GM18951 (cell line): ENCODE measurements at regions not wholly inside any gene's neighbourhood (a gene's known extent, or its start where the extent isn't known, plus 50 kb on each side); places are given as distances from the start of the nearest gene placed in this dataset.

ENCODE experiments used
- POLR2A ChIP-seq: IDR thresholded peaks from 4 replicates; pipeline ENCODE4 v1.6.1; 2011; ENCODE audit warnings: mild to moderate bottlenecking; ENCODE audit not compliant: insufficient read length, insufficient read depth; ENCODE audit errors: extremely low read depth
- in situ Hi-C: fragments of 300-500 bp; cut with MboI; formaldehyde crosslinking; loops from one replicate; pipeline ENCODE4 v1.12.0; 2022; ENCODE audit warnings: low sequenced_read_pairs, mixed read lengths, inconsistent platforms; ENCODE audit not compliant: unreplicated experiment

DNA sequence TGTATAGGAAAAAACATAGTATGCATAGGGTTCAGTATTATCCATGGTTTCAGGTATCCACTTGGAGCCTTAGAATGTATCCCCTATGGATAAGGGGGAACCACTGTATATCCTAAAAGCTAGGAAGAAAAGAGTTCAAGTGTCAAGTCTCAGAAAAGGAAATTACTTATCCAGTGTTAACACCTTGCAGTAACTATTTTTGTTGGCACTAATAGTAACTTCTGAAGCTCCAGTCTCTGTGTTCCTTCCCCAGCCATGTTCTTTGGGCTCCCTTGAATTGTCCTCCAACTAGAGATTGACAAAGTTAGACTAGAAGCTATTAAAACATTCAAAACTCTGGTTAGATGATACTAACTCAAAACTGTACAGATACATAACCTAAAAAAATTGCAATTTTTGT lies 370.8 kb downstream of the NFIB start:
- in situ Hi-C loops, result no loop called here
- no peak for TF ChIP-seq POLR2A

DNA sequence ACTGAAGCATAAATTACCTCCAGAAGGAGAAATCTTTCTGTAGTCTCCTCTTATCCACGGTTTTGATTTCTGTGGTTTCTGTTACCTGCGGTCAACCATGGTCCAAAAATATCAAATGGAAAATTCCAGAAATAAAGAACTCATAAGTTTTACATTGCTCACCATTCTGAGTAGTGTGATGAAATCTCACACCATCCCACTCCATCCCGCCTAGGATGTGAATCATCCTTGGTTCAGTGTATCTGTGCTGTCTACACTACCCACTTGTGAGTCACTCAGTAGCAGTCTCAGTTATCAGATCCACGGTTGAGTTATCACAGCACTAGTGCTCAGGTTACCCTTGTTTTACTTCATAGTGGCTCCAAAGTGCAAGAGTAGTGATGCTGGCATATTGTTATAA lies 371.2 kb downstream of the NFIB start:
- TF ChIP-seq POLR2A, result no peak
- in situ Hi-C loops, result no loop called here

DNA sequence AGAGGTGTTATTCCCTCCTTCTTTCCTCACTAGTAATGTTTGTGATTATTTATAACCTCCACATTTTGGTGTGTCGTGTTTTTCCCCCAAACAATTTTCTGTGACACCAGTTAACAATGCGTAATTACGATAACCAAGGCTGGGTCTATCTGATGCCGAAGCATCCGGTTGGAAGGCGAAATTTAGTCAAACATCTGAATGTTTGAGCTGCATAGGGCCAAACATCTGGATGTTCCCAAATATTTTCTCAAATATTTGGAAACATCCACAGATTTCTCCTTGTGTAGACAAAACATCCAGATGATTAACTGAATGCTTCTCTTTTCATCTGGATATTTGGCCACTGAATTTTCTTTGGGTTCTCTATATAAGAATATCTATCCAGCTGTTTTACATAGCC lies 371.7 kb downstream of the NFIB start:
- in situ Hi-C loops, result no loop called here
- TF ChIP-seq POLR2A, result no peak

DNA sequence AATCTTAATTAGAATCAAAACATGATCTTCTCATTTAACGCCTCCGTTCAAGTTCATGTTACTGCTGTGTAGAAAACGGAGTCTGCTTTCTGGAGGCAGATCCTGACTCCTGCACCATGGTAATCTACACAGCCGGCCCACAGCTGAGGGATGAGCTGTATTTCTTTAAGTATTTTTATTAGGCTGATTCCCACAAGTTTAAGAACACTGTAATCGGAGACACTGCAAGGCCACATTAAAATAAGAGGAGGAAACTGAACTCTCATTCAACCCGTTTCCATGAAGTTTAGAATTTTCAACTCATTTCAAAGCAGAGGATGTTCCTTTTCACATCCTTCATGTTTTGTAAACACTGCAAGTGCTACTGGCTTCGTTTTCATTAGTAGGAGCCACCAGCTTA lies 372.2 kb downstream of the NFIB start:
- in situ Hi-C loops, result no loop called here
- TF ChIP-seq POLR2A, result no peak

DNA sequence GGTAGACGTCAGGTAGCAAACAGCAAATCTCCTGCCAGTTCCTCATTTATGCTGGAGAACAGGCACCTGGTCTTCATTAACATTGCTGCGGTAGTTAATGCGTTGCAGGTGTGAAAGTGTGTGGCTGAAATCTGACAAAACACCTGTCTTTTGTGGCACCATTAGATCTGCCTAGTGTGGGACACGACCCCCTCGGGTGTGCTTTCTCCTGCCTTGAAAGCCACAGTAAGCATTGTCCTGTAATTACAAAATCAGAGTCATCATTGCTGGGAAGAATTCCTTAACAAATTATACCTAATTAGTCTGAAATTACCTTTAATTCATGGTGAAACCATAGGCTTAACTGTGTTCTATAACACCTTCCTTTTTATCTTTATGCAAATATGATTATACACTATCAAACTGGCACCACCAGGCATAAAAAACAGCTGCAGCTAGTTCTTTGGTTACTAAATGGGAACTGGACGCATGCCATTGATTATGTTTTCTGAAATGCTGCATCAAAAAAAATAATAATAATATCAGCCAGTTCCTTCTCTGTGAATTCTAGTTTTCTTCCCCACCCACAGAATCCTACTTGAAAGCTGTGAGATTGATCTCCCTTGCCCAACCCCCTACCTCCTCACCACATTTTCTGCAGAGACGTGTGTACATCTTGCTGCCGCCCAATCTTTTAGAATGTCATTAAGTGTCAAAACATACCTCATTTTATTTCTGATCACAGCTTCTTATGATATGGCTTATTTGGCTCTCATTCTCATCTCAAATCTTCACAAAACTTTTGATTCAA lies 374.0 kb downstream of the NFIB start:
- in situ Hi-C loops, result no loop called here
- no peak for TF ChIP-seq POLR2A

DNA sequence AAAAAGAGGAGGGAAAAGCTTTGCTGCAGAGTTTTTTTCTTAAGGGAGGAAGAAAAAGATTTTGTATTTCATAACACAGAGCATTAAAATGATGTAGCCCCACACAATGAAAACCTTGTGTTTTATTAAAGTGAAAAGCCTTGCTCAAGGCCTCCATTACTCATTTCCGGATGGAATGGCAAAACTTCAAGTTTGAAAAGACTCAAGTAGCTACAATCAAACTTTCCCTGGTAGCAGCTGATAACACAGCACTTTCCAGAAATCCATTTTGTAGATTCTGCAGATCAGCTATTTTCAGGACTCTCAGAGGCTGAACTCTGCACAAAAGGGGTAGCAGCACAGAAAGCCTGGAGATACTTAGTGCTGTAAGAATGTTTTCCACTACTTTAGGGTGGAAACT lies 374.8 kb downstream of the NFIB start:
- TF ChIP-seq POLR2A, result no peak
- in situ Hi-C loops, result no loop called here

DNA sequence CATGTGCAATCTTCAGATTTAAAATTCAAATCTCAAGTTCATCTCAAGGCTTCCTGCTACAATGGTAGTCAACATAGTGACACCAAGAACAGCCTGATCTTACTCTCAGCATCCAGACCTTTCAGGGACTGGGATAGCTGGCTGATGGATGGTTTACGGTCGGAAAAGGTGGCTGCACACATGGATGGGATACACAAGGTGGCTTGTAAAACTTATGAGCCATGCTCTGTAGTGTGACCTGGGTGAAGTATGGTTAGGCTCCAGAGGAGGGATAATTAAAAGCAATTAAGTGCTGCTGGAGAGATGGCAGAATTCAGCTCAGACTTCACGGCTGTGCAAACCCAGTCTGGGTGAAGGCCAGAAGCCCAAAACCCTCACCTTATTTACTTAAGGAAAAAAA lies 379.5 kb downstream of the NFIB start:
- TF ChIP-seq POLR2A, result no peak
- in situ Hi-C loops, result no loop called here

DNA sequence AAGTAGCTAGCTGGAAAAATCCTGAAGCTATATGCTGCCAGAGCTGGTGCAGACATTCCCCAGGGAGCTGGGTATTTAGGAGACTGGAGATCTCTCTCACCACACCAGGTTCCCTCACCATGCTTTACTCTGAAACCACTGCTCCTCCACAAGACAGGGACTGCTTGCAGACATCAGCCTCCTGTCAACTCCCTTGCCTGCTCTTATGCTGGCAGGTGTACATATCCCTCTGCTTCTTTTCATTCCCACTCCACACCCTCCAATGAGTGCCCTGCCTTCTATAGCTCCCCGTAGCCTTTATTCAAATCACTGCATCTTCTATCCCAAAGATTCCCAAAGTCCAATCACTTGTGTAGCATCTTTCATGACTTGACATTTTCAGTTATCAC lies 380.7 kb downstream of the NFIB start:
- in situ Hi-C loops, result no loop called here
- TF ChIP-seq POLR2A, result no peak

DNA sequence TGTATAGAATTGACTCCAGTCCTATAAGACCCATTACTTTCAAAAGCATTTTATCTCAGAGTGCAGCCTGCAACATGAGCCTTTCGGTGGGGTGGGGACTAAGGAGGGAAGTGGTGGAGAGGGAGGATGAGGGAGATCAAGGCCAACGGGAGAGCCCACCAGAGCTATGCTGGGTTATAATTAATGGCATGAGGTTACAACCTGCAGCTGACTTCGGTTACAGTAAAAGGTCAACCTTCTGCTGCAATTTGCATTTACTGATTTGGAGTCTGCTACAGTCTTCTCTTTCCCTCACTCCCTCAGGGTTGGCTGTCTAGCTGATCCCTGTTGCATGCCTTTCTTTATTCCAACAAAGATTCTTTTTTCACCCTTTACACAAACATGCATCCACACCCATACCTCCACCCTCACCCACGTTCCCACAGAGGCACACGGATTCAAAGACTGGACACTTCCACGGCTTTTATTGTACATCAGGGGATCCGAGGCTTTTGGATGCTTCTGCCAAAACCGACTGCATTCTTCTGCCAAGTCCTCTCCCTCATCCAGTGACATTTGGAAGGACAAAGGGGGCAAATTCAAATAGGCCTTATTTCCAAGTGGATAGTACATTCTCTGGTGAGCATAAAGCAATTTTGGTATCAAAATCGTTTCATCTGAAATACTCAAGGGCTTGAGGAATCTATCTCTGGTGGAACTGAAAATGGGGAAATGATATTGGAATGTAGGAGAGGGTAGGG lies 381.2 kb downstream of the NFIB start:
- in situ Hi-C loops, result no loop called here

DNA sequence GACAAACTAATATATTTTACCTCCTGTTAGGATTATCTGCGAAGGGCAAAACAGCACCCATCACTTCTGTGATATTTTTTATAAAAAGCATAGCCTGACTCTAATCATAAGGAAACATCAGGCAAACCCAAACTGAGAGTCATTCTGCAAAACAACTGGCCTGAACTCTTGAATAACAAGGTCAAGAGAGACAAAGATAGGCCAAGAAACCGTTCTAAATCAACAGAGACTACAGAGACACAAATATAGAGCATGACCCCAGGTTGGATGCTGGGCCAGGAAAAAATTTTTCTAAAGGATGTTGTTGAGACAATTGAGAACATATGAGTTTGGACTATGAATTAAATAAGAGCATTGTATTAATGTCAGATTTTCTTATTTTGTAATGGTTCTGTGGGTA lies 384.9 kb downstream of the NFIB start:
- no peak for TF ChIP-seq POLR2A
- in situ Hi-C loops, result no loop called here

More for the DNA sequence above, 381.2 kb downstream of the NFIB start:
- TF ChIP-seq POLR2A, result no peak

DNA sequence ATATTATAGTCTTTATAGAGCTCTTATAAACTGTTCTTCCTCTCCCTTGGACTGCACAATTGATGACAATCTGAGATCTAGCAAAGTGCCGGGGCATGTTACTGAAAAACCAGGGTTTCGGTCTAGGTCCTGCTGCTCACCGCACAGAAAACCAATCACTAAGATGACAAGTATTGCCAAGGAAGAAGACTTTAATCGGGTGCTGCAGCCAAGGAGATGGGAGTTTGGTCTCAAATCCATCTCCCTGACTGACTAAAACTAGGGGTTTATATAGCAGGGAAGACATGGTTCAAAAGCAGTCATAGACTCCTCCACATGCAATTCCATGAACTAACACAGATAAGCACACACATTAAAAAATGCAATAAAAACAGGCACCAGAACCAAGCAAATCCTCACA lies 390.6 kb downstream of the NFIB start:
- in situ Hi-C loops, result no loop called here
- TF ChIP-seq POLR2A, result no peak

DNA sequence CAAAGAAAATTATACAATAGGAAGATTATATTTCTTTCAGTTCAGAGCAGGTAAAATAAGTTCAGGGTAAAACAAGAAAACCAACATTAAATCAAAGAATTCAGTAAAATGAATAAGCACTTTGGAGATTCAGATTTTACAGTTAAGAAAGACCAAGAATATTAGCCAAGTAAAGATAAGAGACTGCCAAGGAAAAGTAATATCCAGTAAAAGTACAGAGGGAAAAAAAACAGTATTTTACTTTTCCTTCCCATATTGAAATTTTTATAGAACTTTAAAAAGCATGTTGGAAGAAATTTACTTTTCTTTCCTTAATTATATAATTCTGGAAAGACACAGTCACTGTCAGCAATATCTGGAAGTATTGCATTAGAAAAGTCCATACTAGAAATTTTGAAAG lies 393.4 kb downstream of the NFIB start:
- no peak for TF ChIP-seq POLR2A
- in situ Hi-C loops, result no loop called here

DNA sequence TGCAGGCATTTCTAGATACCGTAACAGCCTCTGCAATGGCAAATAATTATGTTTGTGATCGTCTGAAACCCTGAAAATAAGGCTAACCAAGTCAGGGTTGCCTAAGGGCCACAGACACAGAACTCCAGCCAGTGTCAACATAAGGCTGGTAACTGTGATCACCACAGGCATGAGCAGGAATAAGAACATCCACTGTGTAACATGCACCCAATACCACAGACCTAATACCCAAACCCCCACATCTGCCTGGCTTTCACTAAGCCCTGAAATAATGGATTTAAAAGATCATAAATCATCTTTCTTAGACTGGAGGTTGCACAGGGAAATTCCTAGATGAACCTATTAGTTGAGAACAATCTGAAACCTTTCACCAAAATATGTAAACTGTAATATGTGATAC lies 394.5 kb downstream of the NFIB start:
- in situ Hi-C loops, result no loop called here
- TF ChIP-seq POLR2A, result no peak

DNA sequence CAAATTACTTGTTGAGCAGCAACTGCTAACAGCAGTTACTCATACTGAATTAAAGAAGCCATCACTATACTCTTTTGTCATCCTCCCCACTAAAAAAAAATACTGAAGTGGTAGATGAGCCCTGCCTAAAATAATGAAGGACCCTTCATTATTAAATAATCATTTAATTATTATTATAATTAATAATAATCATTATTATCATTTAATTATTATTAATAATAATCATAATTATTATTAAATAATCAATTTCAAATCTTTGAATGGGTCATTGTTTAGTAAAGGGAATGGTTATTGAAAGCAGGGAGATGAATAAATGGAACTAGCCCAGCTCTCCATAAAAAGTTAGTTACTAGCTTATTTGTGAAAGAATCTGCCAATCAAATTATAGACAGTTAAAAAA lies 396.4 kb downstream of the NFIB start:
- TF ChIP-seq POLR2A, result no peak
- in situ Hi-C loops, result no loop called here
